Coronary artery (tissue), 2 donors: ENCODE measurements at regions not wholly inside any gene's neighbourhood (a gene's known extent, or its start where the extent isn't known, plus 50 kb on each side); places are given as distances from the start of the nearest gene placed in this dataset.
A peak's percentile ranks its signal among the peaks of the same experiment; 100 is the strongest.

Experiments used
- DNase-seq: peaks from one replicate; pipeline ENCODE4 v3.0.0-alpha.2; 2017; ENCODE audit warnings: low spot score
- H3K27ac ChIP-seq, 2 donors: fragments of 200-600 bp; sonication (generic); one replicate each; pipeline ENCODE4 v1.5.1; 2016 to 2019
- H3K4me3 ChIP-seq: fragments of 200-600 bp; sonication (generic); 2 replicates; pipeline ENCODE4 v1.5.1; 2016; ENCODE audit warnings: mild to moderate bottlenecking, moderate library complexity
- TF ChIP-seq, protein P1 (sequence below): fragments of 200-600 bp; sonication (generic); IDR thresholded peaks from one replicate; pipeline ENCODE4 v1.5.1; 2019; ENCODE audit warnings: antibody characterized with exemption

DNA sequence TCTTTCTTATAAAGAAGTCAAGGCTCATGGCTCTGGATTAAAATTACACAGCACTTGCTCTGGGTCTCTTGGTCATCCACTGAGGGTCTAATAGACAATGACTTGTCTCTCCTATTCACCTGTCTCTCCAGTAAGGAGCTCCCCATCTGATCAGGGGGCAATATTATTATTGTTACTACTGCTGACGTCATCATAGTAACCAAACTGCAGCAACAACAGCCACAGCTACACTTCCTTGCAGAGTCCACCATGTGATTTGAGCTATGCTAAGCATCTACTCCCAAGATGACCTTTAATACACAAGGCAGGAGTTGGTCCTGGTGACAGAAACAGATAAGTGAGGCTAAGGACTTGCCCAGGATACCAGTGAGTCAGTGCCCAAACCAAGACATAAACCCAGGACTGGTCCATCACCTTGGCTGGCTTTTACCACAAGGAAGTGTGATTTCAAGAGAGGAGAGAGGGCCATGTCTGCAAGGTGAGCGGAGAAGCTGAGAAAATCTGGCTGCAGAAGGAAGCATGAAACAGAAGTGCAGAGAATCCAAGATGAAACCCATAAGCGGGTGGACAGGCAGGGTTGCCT, 602.5 kb downstream of the PTPRU start:
- H3K27ac ChIP-seq, result no peak overlapping the region
- TF ChIP-seq, protein P1, sequence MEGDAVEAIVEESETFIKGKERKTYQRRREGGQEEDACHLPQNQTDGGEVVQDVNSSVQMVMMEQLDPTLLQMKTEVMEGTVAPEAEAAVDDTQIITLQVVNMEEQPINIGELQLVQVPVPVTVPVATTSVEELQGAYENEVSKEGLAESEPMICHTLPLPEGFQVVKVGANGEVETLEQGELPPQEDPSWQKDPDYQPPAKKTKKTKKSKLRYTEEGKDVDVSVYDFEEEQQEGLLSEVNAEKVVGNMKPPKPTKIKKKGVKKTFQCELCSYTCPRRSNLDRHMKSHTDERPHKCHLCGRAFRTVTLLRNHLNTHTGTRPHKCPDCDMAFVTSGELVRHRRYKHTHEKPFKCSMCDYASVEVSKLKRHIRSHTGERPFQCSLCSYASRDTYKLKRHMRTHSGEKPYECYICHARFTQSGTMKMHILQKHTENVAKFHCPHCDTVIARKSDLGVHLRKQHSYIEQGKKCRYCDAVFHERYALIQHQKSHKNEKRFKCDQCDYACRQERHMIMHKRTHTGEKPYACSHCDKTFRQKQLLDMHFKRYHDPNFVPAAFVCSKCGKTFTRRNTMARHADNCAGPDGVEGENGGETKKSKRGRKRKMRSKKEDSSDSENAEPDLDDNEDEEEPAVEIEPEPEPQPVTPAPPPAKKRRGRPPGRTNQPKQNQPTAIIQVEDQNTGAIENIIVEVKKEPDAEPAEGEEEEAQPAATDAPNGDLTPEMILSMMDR, result no peak
- DNase-seq, result peak; percentile 55
- H3K4me3 ChIP-seq, result no peak overlapping the region

DNA sequence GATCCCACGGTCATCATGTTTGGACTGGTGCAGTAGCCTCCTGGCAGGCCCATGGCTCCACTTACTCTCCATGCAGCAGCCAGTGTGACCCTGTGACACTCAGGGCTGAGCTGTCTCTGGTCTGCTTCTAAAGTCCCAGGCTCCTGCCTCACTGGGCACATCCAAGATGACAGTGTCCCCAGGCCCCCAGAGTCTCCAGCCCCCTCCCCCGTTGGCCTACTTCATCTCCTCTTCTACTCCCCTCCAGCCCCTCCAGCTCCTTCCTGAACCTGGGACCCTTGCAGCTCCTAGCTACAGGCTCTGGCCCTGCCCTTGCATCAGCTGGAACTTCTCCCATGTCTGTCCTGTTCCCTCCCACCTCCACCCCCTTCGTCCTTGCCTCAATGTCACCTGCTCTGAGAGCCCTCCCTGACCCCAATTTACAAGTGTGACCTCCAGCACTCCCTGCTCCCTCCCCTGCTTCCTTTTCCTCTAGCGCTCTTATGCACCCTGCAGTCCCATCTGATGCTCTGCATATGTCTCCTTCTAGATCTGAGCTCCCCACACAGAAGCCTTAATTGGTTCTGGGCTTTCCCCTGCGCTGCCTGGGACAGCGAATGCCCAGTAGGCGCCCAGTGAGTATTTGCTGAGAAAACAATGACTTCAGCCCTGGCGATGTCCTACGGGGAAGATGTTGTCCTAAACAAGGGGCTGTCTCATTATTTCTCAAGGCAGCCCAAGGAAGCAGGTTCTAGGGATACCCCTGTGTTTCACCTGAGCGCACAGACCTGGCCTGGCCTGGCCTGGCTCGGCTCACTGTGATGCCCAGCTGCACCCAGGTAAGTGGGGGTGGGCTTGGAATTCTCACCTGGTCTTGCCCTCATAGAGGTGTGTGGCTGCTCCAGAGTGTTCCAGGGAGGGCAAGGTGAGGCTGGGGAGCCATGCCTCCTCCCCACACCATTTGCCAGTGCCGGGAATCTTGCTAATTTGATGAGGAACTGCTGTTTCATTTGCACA, 600.6 kb downstream of the PTPRU start:
- Histone ChIP-seq H3K4me3 (no peak overlapping the region), H3K27ac (no peak overlapping the region)
- peak; percentile 63 for DNase-seq
- TF ChIP-seq, protein P1, result no peak

DNA sequence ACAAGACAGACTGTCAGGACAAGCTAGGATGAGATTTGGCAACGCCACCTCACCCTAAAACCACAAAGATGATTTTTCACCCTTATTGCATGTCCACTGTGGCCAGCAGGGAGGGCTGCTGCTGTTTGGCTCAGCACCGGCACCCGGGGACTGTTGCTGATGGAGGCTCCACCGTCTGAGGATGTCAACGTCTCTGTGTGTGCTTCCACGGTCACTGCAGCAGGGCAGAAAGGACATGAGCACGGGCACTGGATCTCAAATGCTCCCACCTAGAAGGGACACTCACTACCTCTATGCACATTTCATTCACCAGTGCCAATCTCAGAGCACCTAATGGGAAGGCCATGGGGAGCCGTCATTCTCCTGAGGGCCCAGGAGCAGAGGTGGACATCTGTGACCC, 599.6 kb downstream of the PTPRU start:
- Histone ChIP-seq H3K4me3 (no peak overlapping the region), H3K27ac (no peak overlapping the region)
- TF ChIP-seq, protein P1, result no peak
- peak; percentile 50 for DNase-seq

DNA sequence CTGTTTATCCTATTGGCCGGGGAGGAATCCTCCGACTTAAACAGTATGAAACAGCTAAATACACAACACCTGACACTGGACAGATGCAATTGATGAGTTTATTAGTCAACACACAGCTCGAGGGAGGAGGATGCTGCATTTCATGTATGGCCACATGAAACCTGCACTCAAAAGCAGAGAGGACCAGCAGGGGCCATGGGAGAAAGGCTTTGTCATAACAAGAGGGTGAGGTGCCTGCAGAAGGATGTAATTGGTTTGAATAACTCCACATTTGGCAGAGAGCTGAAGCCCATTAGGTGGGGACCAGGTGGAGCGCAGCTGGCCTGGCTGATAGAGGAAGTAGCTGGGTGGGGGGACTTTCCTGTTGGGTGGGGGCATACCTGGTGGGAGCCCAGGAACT, 599.1 kb downstream of the PTPRU start:
- DNase-seq, result peak; percentile 22
- Histone ChIP-seq H3K4me3 (no peak overlapping the region), H3K27ac (no peak overlapping the region)
- TF ChIP-seq, protein P1, result no peak

DNA sequence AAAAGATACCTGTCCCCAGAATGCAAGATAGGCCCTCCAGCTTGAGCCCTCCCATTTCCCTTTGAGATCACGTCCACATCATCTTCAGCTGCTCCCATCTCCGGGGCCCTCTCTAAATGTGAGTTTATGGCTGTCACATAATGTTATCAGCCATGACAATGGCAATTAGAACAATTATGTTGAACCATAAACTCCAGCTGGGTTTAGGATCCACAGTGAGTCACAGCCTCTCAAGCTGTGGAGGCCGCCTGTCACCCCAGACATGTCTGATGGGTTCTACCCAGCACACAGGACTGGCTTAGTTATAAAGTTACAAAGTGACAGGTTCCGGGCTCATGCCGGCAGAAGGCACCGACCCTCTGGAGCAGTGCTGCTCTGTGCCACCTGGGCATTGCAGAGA, 597.3 kb downstream of the PTPRU start:
- TF ChIP-seq, protein P1, result no peak
- Histone ChIP-seq H3K4me3 (no peak overlapping the region), H3K27ac (no peak overlapping the region)
- peak; percentile 17 for DNase-seq

DNA sequence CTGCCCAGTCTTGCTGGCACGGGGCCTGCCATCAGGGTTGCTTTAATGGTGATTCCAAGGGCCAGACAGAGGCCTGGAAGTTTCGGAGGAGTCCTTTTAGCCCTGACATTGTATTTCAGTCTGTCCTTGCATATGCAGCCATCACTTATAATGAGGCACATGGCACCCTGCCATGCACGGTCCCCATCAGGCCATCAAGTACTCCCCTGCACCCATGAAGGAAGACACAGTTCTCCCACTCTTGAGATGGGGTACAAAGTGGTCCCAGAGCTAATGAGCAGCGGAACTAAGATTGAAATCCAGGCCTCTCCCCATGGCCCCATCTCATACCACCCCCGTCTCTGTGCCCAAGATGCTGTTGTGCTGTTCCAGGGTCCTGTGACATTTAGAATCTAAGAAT, 596.6 kb downstream of the PTPRU start:
- no peak overlapping the region for H3K4me3 ChIP-seq
- DNase-seq, result peak; percentile 53
- H3K27ac ChIP-seq, result no peak overlapping the region
- TF ChIP-seq, protein P1, result no peak
